C4-2B (cell line): ENCODE measurements at regions not wholly inside any gene's neighbourhood (a gene's known extent, or its start where the extent isn't known, plus 50 kb on each side); places are given as distances from the start of the nearest gene placed in this dataset.

Source experiments
- H3K27ac ChIP-seq: fragments of 450-650 bp; 2 replicates; pipeline ENCODE4 v1.5.1; 2017
- CTCF ChIP-seq: fragments of 450-650 bp; conservative IDR thresholded peaks from 2 replicates; pipeline ENCODE4 v1.5.1; 2017; ENCODE audit warnings: mild to moderate bottlenecking
- ZFX ChIP-seq: fragments of 450-650 bp; IDR thresholded peaks from 2 replicates; pipeline ENCODE4 v1.6.1; 2017

GRCh38 chr5:115348175-115348574, 51.7 kb upstream of the CCDC112 start:
- H3K27ac ChIP-seq = no peak overlapping the region
- TF ChIP-seq CTCF = no peak
- no peak for TF ChIP-seq ZFX
